ENCODE measurements at regions not wholly inside any gene's neighbourhood (a gene's known extent, or its start where the extent isn't known, plus 50 kb on each side); places are given as distances from the start of the nearest gene placed in this dataset.

DNA sequence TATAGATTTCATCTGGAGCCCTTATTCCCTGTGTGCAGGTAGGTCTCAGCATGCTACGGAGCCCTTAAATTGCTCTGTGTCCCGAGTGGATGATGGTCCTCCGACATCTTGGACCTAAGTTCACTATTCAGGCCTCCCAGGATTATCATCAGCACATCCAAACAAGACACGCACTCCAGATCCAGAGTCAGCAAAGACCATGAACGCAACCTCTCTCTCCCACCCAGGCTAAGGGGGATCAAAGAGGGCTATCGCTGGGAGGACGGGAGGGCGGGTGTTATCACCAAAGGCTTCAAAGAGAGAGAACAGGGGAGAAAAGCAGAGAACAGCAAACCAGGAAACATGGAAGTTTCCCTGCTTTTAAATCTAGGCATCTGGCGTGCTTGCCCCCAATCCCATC, 659.4 kb downstream of the TBC1D22A start:
- Histone ChIP-seq H3K4me1 (peaks cover 0 to 6% (median 0%) of the 10 kb centered on the region in 10 experiments; a peak in 1 of 20 replicates), H3K4me3 (no peak overlapping the region), H3K27ac (no peak overlapping the region), H4K20me1 (no peaks in the 10 kb centered on the region), H3K4me2 (no peak overlapping the region), H3K27me3 (no peaks in the 10 kb centered on the region), H3K9me3 (replicated peaks in 1 of 11) (peaks cover 0 to 10% (median 0%) of the 10 kb centered on the region in 11 experiments; a peak in 4 of 22 replicates), H3K36me3 (no peaks in the 10 kb centered on the region), H3K9ac (no peak overlapping the region)
- TF ChIP-seq Cebpa-rat (IDR thresholded peaks at IDR 0.05), result no peak

DNA sequence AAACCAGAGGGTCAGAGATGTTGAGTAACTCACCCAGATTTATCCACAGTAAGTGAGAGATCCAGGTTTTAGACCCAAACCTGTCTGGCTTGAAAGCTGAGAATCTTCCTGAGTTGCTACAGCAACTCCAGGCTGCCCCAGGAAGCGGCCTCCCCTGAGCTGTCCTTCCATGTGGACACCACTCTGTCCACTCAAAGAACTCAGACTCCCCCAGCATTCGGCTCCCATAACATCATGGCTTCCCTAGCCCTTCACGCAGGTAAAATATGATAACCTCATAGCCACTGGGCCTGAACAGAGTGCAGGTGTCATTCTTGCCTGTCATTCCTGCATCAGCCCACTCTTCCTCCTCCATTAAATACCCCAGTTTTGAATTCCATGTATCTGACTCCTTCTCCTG, 657.8 kb downstream of the TBC1D22A start:
- Histone ChIP-seq H3K9me3 (replicated peaks in 1 of 11) (peaks cover 0 to 21% (median 0%) of the 10 kb centered on the region in 11 experiments; a peak in 5 of 22 replicates), H3K4me1 (no peaks in the 10 kb centered on the region), H3K9ac (no peak overlapping the region), H3K27ac (no peak overlapping the region), H3K36me3 (no peaks in the 10 kb centered on the region), H3K27me3 (no peaks in the 10 kb centered on the region), H3K4me2 (no peak overlapping the region), H3K4me3 (no peak overlapping the region), H4K20me1 (no peaks in the 10 kb centered on the region)
- TF ChIP-seq Cebpa-rat (IDR thresholded peaks at IDR 0.05), result no peak

DNA sequence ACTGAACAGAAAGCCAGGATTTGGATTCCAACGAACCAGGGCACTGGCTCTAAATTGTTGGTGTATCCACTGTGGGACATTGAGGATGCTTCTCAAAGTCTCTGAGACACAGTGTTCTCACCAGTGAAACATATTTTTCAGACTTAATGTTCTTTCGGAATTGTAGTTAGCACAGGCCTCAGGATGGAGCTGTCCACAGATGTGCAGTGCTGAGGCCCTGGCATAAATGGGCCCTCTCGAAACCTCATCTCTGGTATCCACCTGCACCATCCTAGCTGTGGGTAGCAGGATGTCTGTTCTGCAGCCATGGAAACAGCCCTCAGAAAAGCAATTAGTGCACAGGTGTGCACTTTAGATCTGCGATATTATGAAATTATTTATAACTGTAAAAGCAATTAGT, 656.8 kb downstream of the TBC1D22A start:
- Histone ChIP-seq H3K4me3 (no peak overlapping the region), H3K4me2 (no peak overlapping the region), H3K36me3 (no peaks in the 10 kb centered on the region), H3K9me3 (replicated peaks in 1 of 11) (peaks cover 0 to 21% (median 0%) of the 10 kb centered on the region in 11 experiments; a peak in 5 of 22 replicates), H3K27ac (no peak overlapping the region), H3K27me3 (no peaks in the 10 kb centered on the region), H3K4me1 (no peaks in the 10 kb centered on the region), H3K9ac (no peak overlapping the region), H4K20me1 (no peaks in the 10 kb centered on the region)
- no peak for TF ChIP-seq Cebpa-rat (IDR thresholded peaks at IDR 0.05)

DNA sequence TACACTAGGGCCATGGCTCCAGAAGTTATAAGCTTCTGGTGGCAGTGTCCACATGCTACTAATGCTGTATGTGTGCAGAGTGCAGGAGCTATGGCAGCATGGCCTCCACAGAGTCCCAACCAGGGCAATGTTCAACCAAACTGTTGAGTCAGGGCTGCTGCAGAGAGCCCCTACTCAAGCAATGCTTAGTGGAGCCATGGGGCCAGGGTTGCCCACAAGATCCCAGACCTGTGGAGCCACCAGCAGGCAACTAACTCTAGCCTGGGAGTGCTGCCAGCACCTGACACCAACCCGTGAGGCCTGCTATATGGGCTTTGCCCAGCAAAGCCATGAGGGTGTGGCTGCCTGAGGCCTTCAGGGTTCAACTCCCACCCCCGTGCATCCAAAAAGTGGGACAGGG, 655.2 kb downstream of the TBC1D22A start:
- Histone ChIP-seq H3K27ac (no peak overlapping the region), H3K9me3 (replicated peaks in 1 of 11) (peaks cover 0 to 21% (median 0%) of the 10 kb centered on the region in 11 experiments; a peak in 5 of 22 replicates), H3K4me2 (no peak overlapping the region), H3K9ac (no peak overlapping the region), H3K4me3 (no peak overlapping the region), H3K27me3 (no peaks in the 10 kb centered on the region), H3K36me3 (no peaks in the 10 kb centered on the region), H4K20me1 (no peaks in the 10 kb centered on the region), H3K4me1 (no peaks in the 10 kb centered on the region)
- TF ChIP-seq Cebpa-rat (IDR thresholded peaks at IDR 0.05), result no peak

DNA sequence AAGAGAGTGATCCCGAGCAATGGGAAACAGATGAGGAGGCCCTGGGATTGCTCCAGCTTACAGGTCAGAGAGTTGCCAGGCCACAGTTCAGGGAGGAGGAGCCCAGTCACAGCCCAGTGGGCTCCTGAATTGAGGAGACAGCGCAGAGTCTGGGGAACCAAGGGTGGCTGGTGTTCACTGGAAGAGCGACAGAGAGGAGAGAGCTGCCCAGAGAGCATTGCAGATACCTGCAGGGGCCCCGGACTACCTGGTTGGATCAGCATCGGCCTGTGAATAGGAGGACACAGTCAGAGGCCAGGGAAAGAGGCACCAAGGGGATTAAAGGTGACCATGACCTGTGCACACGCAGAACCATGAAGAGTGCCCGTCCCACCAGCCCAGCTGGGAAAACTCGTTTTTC, 648.6 kb downstream of the TBC1D22A start:
- peaks cover 0 to 12% (median 3%) of the 10 kb centered on the region in 10 experiments; a peak in 8 of 20 replicates for H3K4me1 ChIP-seq
- no peaks in the 10 kb centered on the region for H3K36me3 ChIP-seq
- H3K4me2 ChIP-seq, result no peak overlapping the region
- no peak overlapping the region for H3K4me3 ChIP-seq
- no peak overlapping the region for H3K9ac ChIP-seq
- H3K27ac ChIP-seq, result no peak overlapping the region
- no peaks in the 10 kb centered on the region; a peak in 1 of 22 replicates for H4K20me1 ChIP-seq
- no peak for TF ChIP-seq Cebpa-rat (IDR thresholded peaks at IDR 0.05)
- H3K27me3 ChIP-seq, result no peaks in the 10 kb centered on the region
- H3K9me3 ChIP-seq (replicated peaks in 1 of 11), result peaks cover 0 to 2% (median 0%) of the 10 kb centered on the region in 11 experiments; a peak in 1 of 22 replicates

DNA sequence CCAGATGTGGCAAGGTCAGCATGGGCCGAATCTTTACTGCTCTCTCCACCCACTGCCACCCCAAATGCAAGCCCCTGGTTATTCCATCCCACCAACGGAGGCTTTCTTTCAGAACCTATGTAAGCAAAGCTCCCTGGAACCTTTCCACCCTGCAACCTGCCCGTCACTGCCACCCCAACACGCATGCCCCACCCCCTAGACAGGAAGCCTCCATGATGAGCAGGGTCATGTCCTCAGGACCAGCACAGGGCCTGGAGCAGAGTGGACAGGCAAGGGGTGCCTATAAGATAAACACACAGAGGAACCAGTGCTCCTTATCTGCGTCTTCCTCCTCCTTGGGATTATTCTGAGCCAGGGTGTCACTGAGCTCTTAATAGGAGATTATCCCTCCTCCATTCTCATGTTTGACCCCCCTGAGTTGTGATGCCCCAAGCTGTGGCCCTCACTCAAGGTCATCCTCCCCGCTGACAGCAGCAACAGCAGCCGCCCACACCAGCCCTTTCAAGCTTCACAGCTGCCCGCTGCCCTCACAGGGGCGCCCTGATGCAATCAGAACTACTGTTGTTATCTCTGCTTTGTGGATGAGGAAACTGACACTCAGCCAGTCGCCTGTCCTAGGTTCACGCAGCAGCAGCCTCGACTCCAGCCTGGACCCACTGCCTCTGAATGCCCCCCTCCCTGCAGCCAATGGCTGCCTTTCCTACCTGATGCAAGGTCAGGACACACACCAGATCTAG, 647.3 kb downstream of the TBC1D22A start:
- peak overlapping the region in 1 of 11 experiments; percentile 30; a peak in 1 of 22 replicates for H3K4me2 ChIP-seq
- no peak overlapping the region for H3K9ac ChIP-seq
- H3K4me3 ChIP-seq, result no peak overlapping the region
- no peaks in the 10 kb centered on the region for H3K27me3 ChIP-seq
- no peaks in the 10 kb centered on the region for H3K36me3 ChIP-seq
- peaks cover 0 to 12% (median 3%) of the 10 kb centered on the region in 10 experiments; a peak in 8 of 20 replicates for H3K4me1 ChIP-seq
- H4K20me1 ChIP-seq, result no peaks in the 10 kb centered on the region; a peak in 1 of 22 replicates
- H3K9me3 ChIP-seq (replicated peaks in 1 of 11), result no peaks in the 10 kb centered on the region
- no peak for TF ChIP-seq Cebpa-rat (IDR thresholded peaks at IDR 0.05)
- no peak overlapping the region for H3K27ac ChIP-seq

DNA sequence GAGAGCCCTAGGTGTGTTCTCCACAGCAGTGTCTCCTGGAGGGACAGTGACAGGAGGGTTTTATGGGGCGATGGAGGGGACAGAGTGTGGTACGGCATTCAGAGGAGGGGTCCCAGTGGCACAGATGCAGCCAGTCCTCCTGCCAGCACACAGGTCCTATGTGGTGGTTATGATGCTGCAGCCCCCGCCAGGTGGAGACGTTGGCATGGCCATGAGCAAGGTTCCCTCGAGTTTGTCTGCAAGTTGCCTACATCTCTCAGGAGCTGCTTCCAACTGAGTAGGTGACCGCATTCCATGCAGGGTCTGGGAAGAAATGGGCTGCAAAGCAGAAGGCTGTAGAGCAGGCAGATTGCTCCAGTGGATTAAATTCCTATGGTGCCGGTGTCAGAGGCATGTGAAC, 646.0 kb downstream of the TBC1D22A start:
- no peaks in the 10 kb centered on the region; a peak in 1 of 22 replicates for H4K20me1 ChIP-seq
- no peak overlapping the region for H3K4me2 ChIP-seq
- no peak for TF ChIP-seq Cebpa-rat (IDR thresholded peaks at IDR 0.05)
- H3K4me3 ChIP-seq, result no peak overlapping the region
- peaks cover 0 to 22% (median 9%) of the 10 kb centered on the region in 10 experiments; a peak in 17 of 20 replicates for H3K4me1 ChIP-seq
- no peak overlapping the region for H3K27ac ChIP-seq
- H3K27me3 ChIP-seq, result no peaks in the 10 kb centered on the region
- H3K9me3 ChIP-seq (replicated peaks in 1 of 11), result no peaks in the 10 kb centered on the region
- no peak overlapping the region for H3K9ac ChIP-seq
- H3K36me3 ChIP-seq, result no peaks in the 10 kb centered on the region

DNA sequence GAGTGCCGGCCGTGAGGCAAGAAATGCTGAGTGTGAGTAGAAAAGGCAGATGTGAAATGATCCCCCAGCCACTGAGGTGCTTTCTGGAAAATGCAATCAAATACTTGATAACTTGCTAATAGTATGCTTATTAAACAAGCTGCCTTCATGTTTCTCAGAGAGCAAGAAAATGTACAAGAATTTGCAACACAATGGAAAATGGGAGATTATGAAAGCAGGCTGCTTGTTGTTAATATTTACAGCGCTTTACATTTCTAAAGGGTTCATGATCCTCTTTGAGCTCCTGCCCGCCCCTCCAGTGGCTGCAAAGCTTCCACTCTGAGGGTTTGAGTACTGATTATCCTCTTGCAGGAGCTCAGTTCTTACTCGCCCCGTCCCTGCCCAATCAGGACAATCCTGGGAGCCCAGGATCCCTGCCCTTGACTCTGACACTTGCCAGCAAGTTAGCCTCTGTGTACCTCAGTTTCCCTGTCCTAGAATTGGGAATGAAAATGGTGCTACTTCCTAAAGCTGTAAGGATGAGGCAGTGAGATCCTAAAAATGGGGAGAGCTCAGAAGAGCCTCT, 645.1 kb downstream of the TBC1D22A start:
- Histone ChIP-seq H3K36me3 (no peaks in the 10 kb centered on the region), H3K4me1 (peaks cover 8 to 30% (median 18%) of the 10 kb centered on the region in 10 experiments), H4K20me1 (no peaks in the 10 kb centered on the region; a peak in 1 of 22 replicates), H3K27ac (no peak overlapping the region), H3K9ac (no peak overlapping the region), H3K9me3 (replicated peaks in 1 of 11) (no peaks in the 10 kb centered on the region), H3K27me3 (no peaks in the 10 kb centered on the region), H3K4me2 (no peak overlapping the region), H3K4me3 (no peak overlapping the region)
- no peak for TF ChIP-seq Cebpa-rat (IDR thresholded peaks at IDR 0.05)

DNA sequence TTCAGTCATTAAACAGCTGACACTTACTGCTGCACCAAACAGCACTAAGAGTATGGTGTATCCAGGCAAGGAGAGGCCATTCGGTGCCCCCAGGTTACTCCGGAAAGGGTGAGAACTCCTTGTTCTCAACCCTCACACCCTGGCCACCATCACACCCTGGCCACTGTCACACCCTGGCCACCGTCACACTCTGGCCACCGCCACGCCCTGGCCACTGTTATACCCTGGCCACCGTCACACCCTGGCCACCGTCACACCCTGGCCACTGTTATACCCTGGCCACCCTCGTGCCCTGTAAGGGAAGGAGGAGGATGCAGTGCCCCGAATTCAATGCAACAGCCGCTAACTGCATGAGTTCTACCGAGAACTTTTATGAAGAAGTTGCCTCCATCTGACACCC, 644.4 kb downstream of the TBC1D22A start:
- H3K36me3 ChIP-seq, result no peaks in the 10 kb centered on the region
- H4K20me1 ChIP-seq, result no peaks in the 10 kb centered on the region; a peak in 1 of 22 replicates
- no peak overlapping the region for H3K4me3 ChIP-seq
- H3K27ac ChIP-seq, result no peak overlapping the region
- no peak overlapping the region for H3K9ac ChIP-seq
- H3K9me3 ChIP-seq (replicated peaks in 1 of 11), result no peaks in the 10 kb centered on the region
- no peaks in the 10 kb centered on the region for H3K27me3 ChIP-seq
- H3K4me2 ChIP-seq, result no peak overlapping the region
- no peak for TF ChIP-seq Cebpa-rat (IDR thresholded peaks at IDR 0.05)
- H3K4me1 ChIP-seq, result peaks cover 15 to 37% (median 24%) of the 10 kb centered on the region in 10 experiments
